ENCODE measurements at regions not wholly inside any gene's neighbourhood (a gene's known extent, or its start where the extent isn't known, plus 50 kb on each side); places are given as distances from the start of the nearest gene placed in this dataset.
"Not testable (repeated sequence)": the region's sequence is repeated elsewhere in the genome, so short reads cannot be mapped to it uniquely, and the experiment has no call there.

- H3K36me3 ChIP-seq (ENCODE audit: insufficient read depth, low read length), result peaks cover 21% of the 10 kb centered on the region
- not testable (repeated sequence) for H2AFZ ChIP-seq (ENCODE audit: low read length); H3K4me3 ChIP-seq (ENCODE audit: insufficient read depth, low read length); H3K9me3 ChIP-seq (ENCODE audit: low read depth, low read length); H4K20me1 ChIP-seq (ENCODE audit: insufficient read depth, low read length); H3K4me1 ChIP-seq (ENCODE audit: insufficient read depth, low read length); H3K79me2 ChIP-seq (ENCODE audit: insufficient read depth, low read length); DNase-seq (ENCODE audit: insufficient read length, low spot score, missing footprints); H3K27ac ChIP-seq (ENCODE audit: low read depth, low read length); H3K27me3 ChIP-seq (ENCODE audit: insufficient read depth, low read length); H3K4me2 ChIP-seq (ENCODE audit: insufficient read depth, low read length)
Observed at GRCh38 chr16:70014915-70015314, 63.8 kb downstream of the CLEC18A start.

- H3K9me3 ChIP-seq (ENCODE audit: low read depth, low read length); H2AFZ ChIP-seq (ENCODE audit: low read length); H3K27ac ChIP-seq (ENCODE audit: low read depth, low read length); H4K20me1 ChIP-seq (ENCODE audit: insufficient read depth, low read length); H3K4me1 ChIP-seq (ENCODE audit: insufficient read depth, low read length); H3K79me2 ChIP-seq (ENCODE audit: insufficient read depth, low read length); H3K4me3 ChIP-seq (ENCODE audit: insufficient read depth, low read length); H3K4me2 ChIP-seq (ENCODE audit: insufficient read depth, low read length); H3K27me3 ChIP-seq (ENCODE audit: insufficient read depth, low read length); DNase-seq (ENCODE audit: insufficient read length, low spot score, missing footprints): not testable (repeated sequence)
- H3K36me3 ChIP-seq (ENCODE audit: insufficient read depth, low read length), result peaks cover 31% of the 10 kb centered on the region
Observed at GRCh38 chr16:70016751-70017150, 65.6 kb downstream of the CLEC18A start.

GRCh38 chr16:70018254-70018653 lies 67.1 kb downstream of the CLEC18A start:
- TF ChIP-seq CTCF (IDR thresholded peaks at IDR 0.05; ENCODE audit: extremely low read depth, low read depth, low read length), result no peak
- H3K79me2 ChIP-seq (ENCODE audit: insufficient read depth, low read length), result peaks cover 4% of the 10 kb centered on the region
- H3K36me3 ChIP-seq (ENCODE audit: insufficient read depth, low read length), result peaks cover 32% of the 10 kb centered on the region
- peak; percentile 2 for DNase-seq (ENCODE audit: insufficient read length, low spot score, missing footprints)
- no peak overlapping the region for H3K4me3 ChIP-seq (ENCODE audit: insufficient read depth, low read length)
- no peak overlapping the region for H2AFZ ChIP-seq (ENCODE audit: low read length)
- no peaks in the 10 kb centered on the region for H3K27me3 ChIP-seq (ENCODE audit: insufficient read depth, low read length)
- H3K4me2 ChIP-seq (ENCODE audit: insufficient read depth, low read length), result no peak overlapping the region
- H3K9me3 ChIP-seq (ENCODE audit: low read depth, low read length), result no peaks in the 10 kb centered on the region
- no peak overlapping the region for H3K27ac ChIP-seq (ENCODE audit: low read depth, low read length)
- H4K20me1 ChIP-seq (ENCODE audit: insufficient read depth, low read length), result no peaks in the 10 kb centered on the region
- peaks cover 6% of the 10 kb centered on the region for H3K4me1 ChIP-seq (ENCODE audit: insufficient read depth, low read length)

- not testable (repeated sequence) for H3K4me2 ChIP-seq (ENCODE audit: insufficient read depth, low read length); DNase-seq (ENCODE audit: insufficient read length, low spot score, missing footprints)
Observed at GRCh38 chr16:70023207-70023606, 72.1 kb downstream of the CLEC18A start.

GRCh38 chr16:70023956-70024355 lies 72.8 kb downstream of the CLEC18A start:
- not testable (repeated sequence) for H3K9me3 ChIP-seq (ENCODE audit: low read depth, low read length); H4K20me1 ChIP-seq (ENCODE audit: insufficient read depth, low read length); H2AFZ ChIP-seq (ENCODE audit: low read length); DNase-seq (ENCODE audit: insufficient read length, low spot score, missing footprints); H3K27me3 ChIP-seq (ENCODE audit: insufficient read depth, low read length); H3K4me1 ChIP-seq (ENCODE audit: insufficient read depth, low read length); H3K4me3 ChIP-seq (ENCODE audit: insufficient read depth, low read length); H3K79me2 ChIP-seq (ENCODE audit: insufficient read depth, low read length); H3K4me2 ChIP-seq (ENCODE audit: insufficient read depth, low read length); H3K27ac ChIP-seq (ENCODE audit: low read depth, low read length)
- peaks cover 20% of the 10 kb centered on the region for H3K36me3 ChIP-seq (ENCODE audit: insufficient read depth, low read length)

More at GRCh38 chr16:70023207-70023606, 72.1 kb downstream of the CLEC18A start:
- not testable (repeated sequence) for H3K79me2 ChIP-seq (ENCODE audit: insufficient read depth, low read length); H3K27ac ChIP-seq (ENCODE audit: low read depth, low read length); H4K20me1 ChIP-seq (ENCODE audit: insufficient read depth, low read length); H3K4me1 ChIP-seq (ENCODE audit: insufficient read depth, low read length); H2AFZ ChIP-seq (ENCODE audit: low read length); H3K9me3 ChIP-seq (ENCODE audit: low read depth, low read length); H3K4me3 ChIP-seq (ENCODE audit: insufficient read depth, low read length); H3K27me3 ChIP-seq (ENCODE audit: insufficient read depth, low read length)
- H3K36me3 ChIP-seq (ENCODE audit: insufficient read depth, low read length), result peaks cover 22% of the 10 kb centered on the region

- not testable (repeated sequence) for H3K9me3 ChIP-seq (ENCODE audit: low read depth, low read length); H3K4me2 ChIP-seq (ENCODE audit: insufficient read depth, low read length); H3K4me3 ChIP-seq (ENCODE audit: insufficient read depth, low read length); H3K4me1 ChIP-seq (ENCODE audit: insufficient read depth, low read length); H2AFZ ChIP-seq (ENCODE audit: low read length); H3K27me3 ChIP-seq (ENCODE audit: insufficient read depth, low read length); H3K79me2 ChIP-seq (ENCODE audit: insufficient read depth, low read length); H4K20me1 ChIP-seq (ENCODE audit: insufficient read depth, low read length)
- Histone ChIP-seq H3K27ac (ENCODE audit: low read depth, low read length) (peak overlapping the region; percentile 65), H3K36me3 (ENCODE audit: insufficient read depth, low read length) (peaks cover 18% of the 10 kb centered on the region)
- DNase-seq (ENCODE audit: insufficient read length, low spot score, missing footprints), result peak; percentile 14
Observed at GRCh38 chr16:70026165-70026854, 75.2 kb downstream of the CLEC18A start.

GRCh38 chr16:70032906-70033305 lies 81.2 kb upstream of the PDPR start:
- H3K27ac ChIP-seq (ENCODE audit: low read depth, low read length); H3K4me1 ChIP-seq (ENCODE audit: insufficient read depth, low read length); H3K27me3 ChIP-seq (ENCODE audit: insufficient read depth, low read length); H3K9me3 ChIP-seq (ENCODE audit: low read depth, low read length); H2AFZ ChIP-seq (ENCODE audit: low read length); DNase-seq (ENCODE audit: insufficient read length, low spot score, missing footprints); H3K4me3 ChIP-seq (ENCODE audit: insufficient read depth, low read length); H3K79me2 ChIP-seq (ENCODE audit: insufficient read depth, low read length); H4K20me1 ChIP-seq (ENCODE audit: insufficient read depth, low read length); H3K4me2 ChIP-seq (ENCODE audit: insufficient read depth, low read length): not testable (repeated sequence)
- peaks cover 19% of the 10 kb centered on the region for H3K36me3 ChIP-seq (ENCODE audit: insufficient read depth, low read length)

GRCh38 chr16:70037913-70038312 lies 76.2 kb upstream of the PDPR start:
- not testable (repeated sequence) for H3K4me1 ChIP-seq (ENCODE audit: insufficient read depth, low read length); H3K9me3 ChIP-seq (ENCODE audit: low read depth, low read length); H4K20me1 ChIP-seq (ENCODE audit: insufficient read depth, low read length); H3K79me2 ChIP-seq (ENCODE audit: insufficient read depth, low read length); H3K4me2 ChIP-seq (ENCODE audit: insufficient read depth, low read length); H3K27me3 ChIP-seq (ENCODE audit: insufficient read depth, low read length); H2AFZ ChIP-seq (ENCODE audit: low read length); H3K27ac ChIP-seq (ENCODE audit: low read depth, low read length); DNase-seq (ENCODE audit: insufficient read length, low spot score, missing footprints); H3K4me3 ChIP-seq (ENCODE audit: insufficient read depth, low read length)
- H3K36me3 ChIP-seq (ENCODE audit: insufficient read depth, low read length), result peaks cover 21% of the 10 kb centered on the region
